Globus pallidus (tissue), 1 donor: ENCODE measurements at regions not wholly inside any gene's neighbourhood (a gene's known extent, or its start where the extent isn't known, plus 50 kb on each side); places are given as distances from the start of the nearest gene placed in this dataset.
"Not testable (repeated sequence)": the region's sequence is repeated elsewhere in the genome, so short reads cannot be mapped to it uniquely, and the experiment has no call there.

Source experiments
- DNase-seq: peaks from one replicate; pipeline ENCODE4 v3.0.0-alpha.2; 2015; ENCODE audit warnings: low spot score

- DNase-seq: no peak
These were observed 473.3 kb upstream of the PLXNA2 start for GRCh38 chr1:208717525-208717924.

- no peak for DNase-seq
These were observed 478.4 kb upstream of the PLXNA2 start for GRCh38 chr1:208722592-208722991.

GRCh38 chr1:208724079-208724478, 479.9 kb upstream of the PLXNA2 start:
- no peak for DNase-seq

GRCh38 chr1:208728815-208729214, 484.6 kb upstream of the PLXNA2 start:
- DNase-seq: no peak

- no peak for DNase-seq
These were observed 488.0 kb upstream of the PLXNA2 start for GRCh38 chr1:208731981-208732821.

- DNase-seq: no peak
These were observed 493.0 kb upstream of the PLXNA2 start for GRCh38 chr1:208737161-208737560.

GRCh38 chr1:208737922-208738321, 493.7 kb upstream of the PLXNA2 start:
- DNase-seq: no peak

- not testable (repeated sequence) for DNase-seq
These were observed 495.5 kb upstream of the PLXNA2 start for GRCh38 chr1:208739636-208740035.

GRCh38 chr1:208741296-208741695, 497.1 kb upstream of the PLXNA2 start:
- no peak for DNase-seq

- no peak for DNase-seq
These were observed 499.2 kb upstream of the PLXNA2 start for GRCh38 chr1:208743361-208743760.

- DNase-seq: no peak
These were observed 503.8 kb upstream of the PLXNA2 start for GRCh38 chr1:208747979-208748378.

- DNase-seq: no peak
These were observed 504.4 kb upstream of the PLXNA2 start for GRCh38 chr1:208748387-208749165.

- no peak for DNase-seq
These were observed 512.3 kb upstream of the PLXNA2 start for GRCh38 chr1:208756339-208756981.

- DNase-seq: no peak
These were observed 513.7 kb upstream of the PLXNA2 start for GRCh38 chr1:208757846-208758245.

GRCh38 chr1:208759255-208759654, 515.1 kb upstream of the PLXNA2 start:
- no peak for DNase-seq

- no peak for DNase-seq
These were observed 519.8 kb upstream of the PLXNA2 start for GRCh38 chr1:208763971-208764370.

GRCh38 chr1:208766832-208767231, 522.6 kb upstream of the PLXNA2 start:
- DNase-seq: no peak

- no peak for DNase-seq
These were observed 523.6 kb upstream of the PLXNA2 start for GRCh38 chr1:208767816-208768215.

- no peak for DNase-seq
These were observed 528.7 kb upstream of the PLXNA2 start for GRCh38 chr1:208772891-208773290.

GRCh38 chr1:208775841-208776240, 531.7 kb upstream of the PLXNA2 start:
- DNase-seq: no peak

GRCh38 chr1:208778417-208778816, 534.2 kb upstream of the PLXNA2 start:
- no peak for DNase-seq

- no peak for DNase-seq
These were observed 537.3 kb upstream of the PLXNA2 start for GRCh38 chr1:208781391-208782045.
